ENCODE measurements at regions not wholly inside any gene's neighbourhood (a gene's known extent, or its start where the extent isn't known, plus 50 kb on each side); places are given as distances from the start of the nearest gene placed in this dataset.

DNA sequence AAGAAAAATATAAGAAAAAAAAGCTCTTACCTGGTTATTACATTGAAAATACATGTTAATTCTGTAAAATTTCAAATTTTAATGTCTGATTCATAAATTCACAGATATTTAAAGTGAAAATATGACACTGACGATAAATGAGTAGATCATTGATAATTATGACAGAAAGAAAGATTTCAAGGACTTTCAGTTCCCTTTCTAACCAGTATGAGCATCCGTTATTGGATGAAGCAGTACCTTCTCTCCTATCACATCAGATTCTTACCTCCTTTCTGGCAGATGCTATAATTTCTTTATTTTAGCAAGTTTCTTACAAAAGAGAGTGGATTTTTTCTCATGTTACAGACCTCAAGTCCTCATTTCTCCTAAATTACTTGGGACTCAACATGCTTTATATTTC is 847.3 kb downstream of the JRKL start:
- no peaks in the 10 kb centered on the region for H3K36me3 Mint-ChIP-seq
- H3K4me1 Mint-ChIP-seq, result no peaks in the 10 kb centered on the region
- DNase-seq (ENCODE audit: low spot score in 2 of 2) (no peak), ATAC-seq (no peak)
- no peak overlapping the region for H3K27ac Mint-ChIP-seq
- peaks cover 17% of the 10 kb centered on the region for H3K9me3 Mint-ChIP-seq
- no peak overlapping the region for H3K4me3 Mint-ChIP-seq

DNA sequence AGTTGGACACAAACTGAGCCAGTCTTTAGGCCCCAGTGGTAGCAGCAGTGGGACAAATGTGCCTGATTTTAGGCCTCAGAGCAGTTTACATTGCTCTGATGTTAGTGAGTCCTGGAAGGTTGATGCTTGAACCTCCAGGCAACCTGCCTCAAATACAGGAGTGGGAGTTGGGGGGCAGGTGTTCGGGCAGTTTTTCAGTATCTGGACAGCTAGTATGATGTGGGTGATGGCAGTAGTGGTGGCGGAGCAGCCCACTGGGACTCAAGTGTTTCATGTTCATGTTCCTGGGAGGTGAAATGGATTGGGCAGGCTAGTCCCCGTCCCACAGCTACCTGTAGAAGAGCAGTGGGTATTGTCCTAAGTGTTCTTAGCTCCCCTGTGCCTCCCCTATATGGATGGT is 857.8 kb downstream of the JRKL start:
- H3K4me3 Mint-ChIP-seq, result no peak overlapping the region
- no peaks in the 10 kb centered on the region for H3K4me1 Mint-ChIP-seq
- ATAC-seq, result no peak
- H3K36me3 Mint-ChIP-seq, result no peaks in the 10 kb centered on the region
- peaks cover 13% of the 10 kb centered on the region for H3K9me3 Mint-ChIP-seq
- no peak overlapping the region for H3K27ac Mint-ChIP-seq
- no peak for DNase-seq (ENCODE audit: low spot score in 2 of 2)

DNA sequence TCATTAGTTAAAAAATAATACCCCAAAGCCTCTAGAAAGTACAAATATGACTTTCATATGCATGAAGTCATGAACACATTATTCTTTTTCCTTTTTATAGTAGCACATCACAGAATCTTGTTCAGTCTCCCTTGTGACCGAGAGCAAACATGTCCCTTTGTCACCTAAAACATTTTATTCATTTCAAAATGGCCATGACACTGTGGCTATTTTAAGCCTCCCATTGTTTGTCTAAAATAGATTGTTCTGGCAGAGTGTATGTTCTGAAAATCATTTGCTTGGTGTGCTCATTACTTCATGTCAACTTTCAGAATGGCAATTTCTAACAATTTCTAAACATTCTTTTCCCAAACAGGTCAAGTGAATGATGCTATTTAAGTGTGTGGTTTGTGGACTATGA is 865.0 kb downstream of the JRKL start:
- no peak for ATAC-seq
- Mint-ChIP-seq H3K9me3 (peaks cover 10% of the 10 kb centered on the region), H3K4me3 (no peak overlapping the region), H3K36me3 (no peaks in the 10 kb centered on the region), H3K27ac (no peak overlapping the region), H3K4me1 (no peaks in the 10 kb centered on the region)
- DNase-seq (ENCODE audit: low spot score in 2 of 2), result no peak

DNA sequence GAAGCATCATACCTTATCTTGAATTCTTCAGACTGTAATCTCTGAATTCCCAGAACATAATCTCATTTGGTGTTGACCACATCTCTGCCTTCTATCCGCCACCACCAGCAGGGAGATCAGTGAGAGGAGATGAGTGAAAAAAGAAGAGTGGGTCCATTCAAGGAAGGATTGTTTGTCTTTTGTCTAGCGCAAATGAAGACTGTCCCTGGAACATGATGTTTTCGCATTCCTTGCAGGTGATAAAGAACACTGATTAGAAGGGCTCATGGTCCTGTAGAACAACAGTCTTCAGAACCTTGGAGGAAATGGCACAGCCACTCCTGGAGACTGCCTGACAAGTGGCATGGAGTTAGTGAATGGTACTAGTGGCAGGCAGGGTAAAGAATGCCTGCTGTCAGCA is 869.6 kb downstream of the JRKL start:
- Mint-ChIP-seq H3K36me3 (no peaks in the 10 kb centered on the region), H3K27ac (no peak overlapping the region), H3K9me3 (peaks cover 13% of the 10 kb centered on the region), H3K4me1 (no peaks in the 10 kb centered on the region), H3K4me3 (no peak overlapping the region)
- DNase-seq (ENCODE audit: low spot score in 2 of 2), result no peak
- peak; percentile 24 for ATAC-seq

GRCh38 chr11:97259884-97260283 is 870.1 kb downstream of the JRKL start:
- no peak overlapping the region for H3K27ac Mint-ChIP-seq
- H3K4me1 Mint-ChIP-seq, result no peaks in the 10 kb centered on the region
- no peak overlapping the region for H3K4me3 Mint-ChIP-seq
- no peaks in the 10 kb centered on the region for H3K36me3 Mint-ChIP-seq
- DNase-seq (ENCODE audit: low spot score in 2 of 2) (no peak), ATAC-seq (no peak)
- peaks cover 13% of the 10 kb centered on the region for H3K9me3 Mint-ChIP-seq

- H3K4me1 Mint-ChIP-seq, result no peaks in the 10 kb centered on the region
Observed at GRCh38 chr11:97263183-97263858, 873.5 kb downstream of the JRKL start.

GRCh38 chr11:97269527-97269926 is 879.7 kb downstream of the JRKL start:
- H3K4me3 Mint-ChIP-seq, result no peak overlapping the region
- ATAC-seq (no peak), DNase-seq (ENCODE audit: low spot score in 2 of 2) (no peak)
- no peak overlapping the region for H3K27ac Mint-ChIP-seq
- H3K36me3 Mint-ChIP-seq, result no peaks in the 10 kb centered on the region
- H3K4me1 Mint-ChIP-seq, result no peaks in the 10 kb centered on the region
- H3K9me3 Mint-ChIP-seq, result peaks cover 20% of the 10 kb centered on the region

More at GRCh38 chr11:97263183-97263858, 873.5 kb downstream of the JRKL start:
- no peaks in the 10 kb centered on the region for H3K36me3 Mint-ChIP-seq
- H3K4me3 Mint-ChIP-seq, result no peak overlapping the region
- H3K27ac Mint-ChIP-seq, result no peak overlapping the region
- H3K9me3 Mint-ChIP-seq, result peaks cover 13% of the 10 kb centered on the region
- no peak for ATAC-seq
- DNase-seq (ENCODE audit: low spot score in 2 of 2), result no peak

DNA sequence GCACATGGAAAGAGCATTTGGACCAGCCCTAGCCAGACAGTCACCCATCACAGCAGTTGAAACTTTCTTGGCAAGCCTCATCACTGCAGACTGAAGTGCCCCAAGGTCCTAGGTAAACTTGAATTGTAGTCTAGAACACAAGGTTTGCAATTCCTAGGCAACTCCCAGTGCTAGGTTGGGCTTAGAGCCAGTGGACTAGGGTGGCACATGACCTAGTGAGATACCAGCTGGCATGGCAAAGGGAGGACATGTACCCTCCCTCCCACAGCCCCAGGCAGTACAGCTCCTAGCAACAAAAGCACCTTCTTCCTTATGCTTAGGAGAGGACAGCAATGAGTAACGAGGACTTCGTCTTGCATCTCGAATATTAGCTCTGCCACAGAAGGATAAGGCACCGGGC is 889.5 kb downstream of the JRKL start:
- DNase-seq (ENCODE audit: low spot score in 2 of 2) (no peak), ATAC-seq (no peak)
- H3K4me1 Mint-ChIP-seq, result no peaks in the 10 kb centered on the region
- no peak overlapping the region for H3K27ac Mint-ChIP-seq
- H3K9me3 Mint-ChIP-seq, result peaks cover 27% of the 10 kb centered on the region
- H3K36me3 Mint-ChIP-seq, result no peaks in the 10 kb centered on the region
- no peak overlapping the region for H3K4me3 Mint-ChIP-seq

DNA sequence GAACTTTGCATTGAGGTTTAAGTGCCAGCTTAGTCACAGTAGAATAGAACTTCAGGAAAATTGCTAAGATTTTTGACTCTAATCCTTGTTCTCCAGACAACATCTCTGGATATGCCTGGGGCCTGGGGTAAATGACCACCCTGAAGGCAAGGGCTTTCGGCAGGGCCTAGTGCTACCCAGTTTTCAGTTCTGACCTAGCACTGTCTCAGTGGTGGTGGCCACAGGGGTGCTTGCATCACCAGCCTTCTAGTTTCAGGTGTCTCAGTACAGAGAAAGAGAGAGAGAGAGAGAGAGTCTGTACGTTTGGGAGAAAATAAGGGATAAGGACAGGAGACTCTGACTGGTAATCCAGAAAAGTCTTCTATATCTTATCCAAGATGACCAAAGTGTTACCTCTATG is 890.5 kb downstream of the JRKL start:
- ATAC-seq (no peak), DNase-seq (ENCODE audit: low spot score in 2 of 2) (no peak)
- Mint-ChIP-seq H3K36me3 (no peaks in the 10 kb centered on the region), H3K27ac (no peak overlapping the region), H3K4me1 (no peaks in the 10 kb centered on the region), H3K9me3 (peaks cover 18% of the 10 kb centered on the region), H3K4me3 (no peak overlapping the region)

DNA sequence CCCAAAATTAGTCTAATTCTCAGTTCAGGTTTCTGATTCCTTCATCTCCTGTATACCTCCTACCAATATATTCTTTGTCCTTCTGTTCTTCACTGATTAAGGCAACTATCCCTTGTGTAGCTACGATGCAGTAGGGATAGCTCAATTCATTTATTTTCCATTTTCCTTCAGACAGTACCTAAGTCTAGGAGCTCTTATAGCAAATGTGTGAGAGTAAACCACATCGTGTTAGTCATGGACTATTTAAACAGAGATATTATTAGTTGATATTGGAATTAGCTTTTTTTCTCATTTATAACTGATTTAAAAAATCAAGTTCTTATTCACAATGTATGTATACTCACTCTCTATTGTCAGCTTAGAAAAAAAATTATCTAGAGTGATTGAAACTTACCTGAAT is 900.0 kb downstream of the JRKL start:
- ATAC-seq (no peak), DNase-seq (ENCODE audit: low spot score in 2 of 2) (no peak)
- no peak overlapping the region for H3K27ac Mint-ChIP-seq
- H3K9me3 Mint-ChIP-seq, result peaks cover 12% of the 10 kb centered on the region
- H3K4me3 Mint-ChIP-seq, result no peak overlapping the region
- no peaks in the 10 kb centered on the region for H3K4me1 Mint-ChIP-seq
- H3K36me3 Mint-ChIP-seq, result no peaks in the 10 kb centered on the region

DNA sequence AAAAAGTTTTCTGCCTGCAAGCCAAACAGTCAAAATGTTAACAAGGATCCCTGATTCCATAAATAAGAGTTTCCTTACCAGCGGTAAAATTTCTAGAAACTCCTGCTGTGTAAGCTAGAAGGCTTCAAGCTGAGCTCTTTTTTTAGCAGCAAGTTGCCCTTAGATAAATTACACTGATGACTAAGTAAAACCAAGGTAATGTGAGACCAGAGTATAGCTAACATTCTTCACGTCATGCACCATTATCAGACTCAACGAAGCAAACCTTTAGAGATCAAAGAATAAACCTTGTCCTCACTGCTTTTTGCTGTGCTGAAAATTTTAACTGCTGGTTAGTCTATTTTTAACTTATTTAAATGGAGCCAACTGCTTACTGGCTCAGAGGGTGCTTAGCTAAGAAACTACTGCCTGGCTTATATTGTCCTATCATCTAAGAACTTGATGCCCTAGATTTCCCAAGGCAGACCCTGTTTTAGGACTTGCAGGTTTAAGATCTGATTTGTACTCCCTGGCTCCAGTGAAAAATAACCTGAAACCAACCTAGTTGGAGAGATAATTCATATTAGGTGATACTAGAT is 900.7 kb downstream of the JRKL start:
- no peak overlapping the region for H3K27ac Mint-ChIP-seq
- H3K4me1 Mint-ChIP-seq, result no peaks in the 10 kb centered on the region
- DNase-seq (ENCODE audit: low spot score in 2 of 2) (no peak), ATAC-seq (no peak)
- H3K36me3 Mint-ChIP-seq, result no peaks in the 10 kb centered on the region
- peaks cover 14% of the 10 kb centered on the region for H3K9me3 Mint-ChIP-seq
- no peak overlapping the region for H3K4me3 Mint-ChIP-seq

DNA sequence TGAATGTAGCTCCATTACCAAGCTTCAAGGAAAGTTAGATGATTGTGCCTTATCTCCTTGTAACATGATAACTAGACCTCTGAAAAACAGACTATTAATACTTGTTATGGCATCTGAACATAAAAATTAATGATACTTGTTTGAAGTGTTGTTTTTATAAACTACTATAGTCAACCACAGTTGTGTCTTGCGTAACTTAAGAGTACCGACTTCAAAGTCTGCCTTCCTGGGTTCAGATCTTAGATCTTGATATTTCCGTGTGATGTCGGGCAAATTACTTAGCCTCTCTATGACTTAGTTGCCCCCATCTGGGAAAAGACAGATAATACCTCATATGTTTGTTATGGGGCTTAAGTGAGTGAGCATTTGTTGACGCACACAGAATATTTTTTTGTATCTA is 906.5 kb downstream of the JRKL start:
- ATAC-seq (no peak), DNase-seq (ENCODE audit: low spot score in 2 of 2) (no peak)
- Mint-ChIP-seq H3K9me3 (peaks cover 9% of the 10 kb centered on the region), H3K27ac (no peak overlapping the region), H3K36me3 (no peaks in the 10 kb centered on the region), H3K4me3 (no peak overlapping the region), H3K4me1 (no peaks in the 10 kb centered on the region)

DNA sequence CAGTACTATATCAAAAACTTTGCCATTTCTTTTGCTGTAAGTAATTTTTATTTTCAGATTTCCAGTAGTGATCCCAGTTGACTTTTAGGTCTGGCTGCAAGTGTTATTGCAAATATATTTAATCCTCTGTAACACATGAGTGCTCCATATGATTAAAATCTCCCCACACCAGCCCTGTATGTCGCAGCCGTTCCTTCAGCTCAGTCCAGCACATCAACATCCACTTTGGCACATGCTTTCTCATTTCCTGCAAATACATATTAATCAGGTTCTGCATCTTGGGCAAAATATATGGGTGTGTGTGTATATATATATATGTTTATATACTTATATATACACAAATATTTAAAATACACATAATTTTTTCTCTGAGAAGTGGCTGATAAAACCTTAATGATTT is 919.5 kb downstream of the JRKL start:
- no peak for ATAC-seq
- DNase-seq (ENCODE audit: low spot score in 2 of 2), result no peak
- Mint-ChIP-seq H3K4me3 (no peak overlapping the region), H3K9me3 (peaks cover 18% of the 10 kb centered on the region), H3K36me3 (no peaks in the 10 kb centered on the region), H3K4me1 (no peaks in the 10 kb centered on the region), H3K27ac (no peak overlapping the region)

GRCh38 chr11:97325693-97326092 is 935.9 kb downstream of the JRKL start:
- Mint-ChIP-seq H3K4me1 (no peaks in the 10 kb centered on the region), H3K36me3 (no peaks in the 10 kb centered on the region), H3K4me3 (no peak overlapping the region), H3K27ac (no peak overlapping the region), H3K9me3 (peaks cover 14% of the 10 kb centered on the region)
- ATAC-seq (no peak), DNase-seq (ENCODE audit: low spot score in 2 of 2) (no peak)

GRCh38 chr11:97332271-97332670 is 942.5 kb downstream of the JRKL start:
- H3K27ac Mint-ChIP-seq, result no peak overlapping the region
- no peaks in the 10 kb centered on the region for H3K4me1 Mint-ChIP-seq
- ATAC-seq (no peak), DNase-seq (ENCODE audit: low spot score in 2 of 2) (no peak)
- H3K36me3 Mint-ChIP-seq, result no peaks in the 10 kb centered on the region
- no peak overlapping the region for H3K4me3 Mint-ChIP-seq
- peaks cover 4% of the 10 kb centered on the region for H3K9me3 Mint-ChIP-seq

DNA sequence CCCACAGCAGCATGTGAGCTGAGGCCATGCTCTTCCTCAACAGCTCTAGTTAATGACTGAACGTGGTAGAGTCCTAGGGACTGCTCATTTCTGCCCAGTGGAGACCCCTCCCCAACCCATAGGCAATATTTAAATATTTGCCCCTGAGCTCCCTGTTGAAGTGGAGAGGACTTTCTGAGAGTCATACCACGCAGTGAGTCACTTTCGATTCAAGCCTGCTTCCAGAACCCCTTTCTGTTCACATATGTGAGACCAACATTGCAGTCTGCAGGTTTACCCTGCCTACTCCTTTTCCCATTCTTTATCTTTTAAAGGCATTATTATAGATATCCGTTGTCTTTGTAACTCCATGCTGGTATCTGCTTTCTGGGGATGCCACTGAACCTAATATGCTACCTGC is 946.3 kb downstream of the JRKL start:
- H3K36me3 Mint-ChIP-seq, result no peaks in the 10 kb centered on the region
- no peak overlapping the region for H3K27ac Mint-ChIP-seq
- H3K9me3 Mint-ChIP-seq, result peaks cover 7% of the 10 kb centered on the region
- DNase-seq (ENCODE audit: low spot score in 2 of 2), result no peak
- no peaks in the 10 kb centered on the region for H3K4me1 Mint-ChIP-seq
- H3K4me3 Mint-ChIP-seq, result no peak overlapping the region
- no peak for ATAC-seq

All from stimulated activated effector memory CD8-positive, alpha-beta T cell treated with anti-CD3 and anti-CD28 coated beads, Interleukin-12 subunit alpha, Interleukin-12 subunit beta, amount 100 ng/mL, for 72 hours (primary cell).